Hypothalamus (tissue), 51 donors: ENCODE measurements at regions not wholly inside any gene's neighbourhood (a gene's known extent, or its start where the extent isn't known, plus 50 kb on each side); places are given as distances from the start of the nearest gene placed in this dataset.
"Not testable (repeated sequence)": the region's sequence is repeated elsewhere in the genome, so short reads cannot be mapped to it uniquely, and the experiment has no call there.

Source experiments
- DNase-seq, 51 donors: peaks; one replicate each; lab custom pipeline; 2025; lab: John Stamatoyannopoulos, UW

DNA sequence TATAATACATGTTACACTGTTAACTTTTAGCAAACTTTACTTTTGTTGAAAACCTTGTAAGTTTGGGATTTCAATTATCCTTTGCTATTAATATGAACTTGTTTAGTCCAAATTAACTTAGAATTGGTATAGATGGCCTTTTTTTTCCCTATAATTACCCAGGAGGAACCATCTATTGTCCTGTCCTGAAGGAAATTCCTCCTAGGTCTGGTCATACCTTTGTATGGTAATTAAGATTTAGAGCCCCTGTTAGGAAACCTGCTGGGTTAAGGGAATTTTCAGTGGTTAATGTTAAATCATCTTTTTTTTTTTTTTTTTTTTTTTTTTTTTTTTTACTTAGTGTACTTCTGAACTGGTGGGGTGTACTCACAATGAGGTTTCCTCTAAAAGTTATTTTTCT lies 2159.8 kb downstream of the TP53TG3F start:
- DNase-seq, result not testable (repeated sequence)

DNA sequence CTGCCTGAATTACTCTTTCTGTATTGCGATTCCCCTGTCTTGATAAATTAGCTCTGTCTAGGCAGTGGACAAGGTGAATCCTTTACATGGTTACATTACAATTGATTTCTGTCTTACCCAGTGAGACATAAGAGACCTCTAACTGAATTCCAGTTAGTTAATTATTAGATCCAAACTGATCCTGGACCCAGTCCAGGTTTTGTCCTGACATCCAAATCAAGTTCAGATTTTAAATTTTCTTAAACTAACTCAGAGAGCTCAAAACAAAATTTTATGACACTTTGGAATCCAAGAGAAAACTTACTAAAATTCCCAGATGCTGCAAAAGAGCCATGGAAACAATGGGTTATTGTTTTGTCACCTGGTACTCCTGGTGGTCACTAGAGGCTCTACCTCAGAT lies 2166.6 kb downstream of the TP53TG3F start:
- no peak for DNase-seq

DNA sequence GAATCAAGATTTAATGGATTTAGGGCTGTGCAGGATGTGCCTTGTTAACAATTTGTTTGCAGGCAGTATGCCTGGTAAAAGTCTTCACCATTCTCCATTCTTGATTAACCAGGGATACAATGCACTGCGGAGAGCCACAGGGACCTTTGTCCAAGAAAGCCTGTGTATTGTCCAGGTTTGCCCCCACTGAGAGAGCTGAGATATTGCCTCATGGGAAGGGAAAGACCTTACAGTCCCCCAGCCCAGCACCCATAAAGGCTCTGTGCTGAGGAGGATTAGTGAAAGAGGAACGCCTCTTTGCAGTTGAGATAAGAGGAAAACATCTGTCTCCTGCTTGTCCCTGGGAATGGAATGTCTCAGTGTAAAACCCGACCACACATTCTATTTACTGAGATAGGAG lies 2169.6 kb downstream of the TP53TG3F start:
- no peak for DNase-seq

DNA sequence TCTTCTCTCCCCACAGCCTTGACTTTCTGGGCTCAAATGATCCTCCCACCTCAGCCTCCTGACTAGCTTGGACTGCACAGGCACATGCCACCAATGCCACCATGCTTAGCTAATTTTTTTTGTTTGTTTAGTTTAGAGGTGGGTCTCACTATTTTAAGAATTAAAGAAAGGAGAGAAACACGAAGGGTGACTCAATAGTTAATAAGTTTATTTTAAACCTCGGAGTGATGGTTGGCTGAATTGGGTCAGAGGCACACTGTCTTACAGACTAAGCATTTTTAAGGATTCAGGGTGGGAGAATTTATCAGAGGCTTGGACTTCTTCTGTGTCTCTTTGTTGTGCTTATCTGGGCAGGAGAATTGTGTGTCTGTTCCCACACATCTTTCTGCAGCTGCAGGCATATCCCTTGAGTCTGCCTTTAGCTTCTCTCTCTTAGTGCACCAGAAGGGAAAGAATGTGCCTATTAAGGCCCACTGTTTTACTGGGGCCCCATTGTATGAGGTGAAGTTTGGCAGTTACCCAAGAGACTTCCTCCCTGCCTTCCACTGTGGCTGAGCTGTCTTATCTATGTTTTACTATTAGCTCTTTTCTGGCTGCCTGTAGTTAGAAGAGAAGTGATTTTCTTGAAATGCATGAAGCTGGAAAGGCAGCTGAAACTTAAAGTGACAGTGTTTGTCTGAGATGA lies 2172.0 kb downstream of the TP53TG3F start:
- no peak for DNase-seq

DNA sequence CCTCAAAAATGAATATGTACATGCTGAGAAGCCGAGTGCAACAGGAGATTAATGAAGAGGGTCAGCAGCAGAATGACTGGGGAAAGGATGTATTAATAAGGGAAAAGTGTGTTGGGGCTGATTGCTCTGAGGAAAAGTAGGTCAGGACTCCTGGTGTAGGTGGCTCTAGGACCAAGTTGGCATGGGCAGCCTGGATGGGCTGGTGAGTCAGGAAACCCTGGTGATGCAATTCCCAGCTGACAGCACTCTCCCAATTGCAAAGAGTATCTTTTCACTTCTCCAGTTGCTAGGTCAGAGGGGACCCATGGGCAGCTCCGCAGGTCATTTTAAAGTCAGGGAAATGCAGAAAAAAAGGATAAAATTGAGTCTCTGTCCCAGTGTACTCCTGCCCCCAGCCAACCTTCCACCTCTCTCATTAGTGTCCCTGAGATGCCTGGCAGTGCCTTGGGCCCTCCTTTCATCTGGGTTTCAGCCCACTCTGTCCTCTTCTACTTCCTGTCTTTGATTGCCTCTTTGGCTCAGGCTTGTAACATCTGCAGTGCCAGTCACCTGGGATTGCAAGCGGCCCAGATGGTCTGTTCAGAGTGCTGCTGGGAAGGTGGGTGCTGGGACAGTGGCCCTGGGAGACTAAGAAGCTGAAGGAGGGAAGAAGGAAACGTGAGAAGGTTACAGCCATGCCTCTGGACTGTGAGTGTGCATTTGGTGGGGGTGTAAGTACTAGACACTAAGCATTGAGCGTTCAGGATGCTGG lies 2177.2 kb downstream of the TP53TG3F start:
- no peak for DNase-seq

DNA sequence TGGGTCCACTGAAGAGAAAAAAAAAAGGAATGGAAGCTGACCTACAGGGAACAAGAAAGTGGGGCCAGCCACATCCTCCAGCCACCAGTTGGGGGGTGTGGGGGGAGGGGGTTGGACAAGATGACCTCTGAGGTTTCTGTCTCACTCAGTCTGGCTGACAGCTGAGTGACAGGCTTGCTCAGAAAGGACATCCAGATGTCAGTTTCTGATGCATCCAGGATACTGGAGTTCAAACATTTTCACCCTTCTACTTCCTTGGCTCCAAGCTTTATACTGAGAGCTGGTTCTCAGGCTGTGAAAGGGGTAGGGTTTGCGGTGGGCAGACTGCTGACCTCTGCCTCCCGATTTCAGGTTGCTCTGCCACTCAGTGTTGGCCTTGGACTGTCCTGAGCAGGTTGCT lies 2178.3 kb downstream of the TP53TG3F start:
- DNase-seq, result no peak

DNA sequence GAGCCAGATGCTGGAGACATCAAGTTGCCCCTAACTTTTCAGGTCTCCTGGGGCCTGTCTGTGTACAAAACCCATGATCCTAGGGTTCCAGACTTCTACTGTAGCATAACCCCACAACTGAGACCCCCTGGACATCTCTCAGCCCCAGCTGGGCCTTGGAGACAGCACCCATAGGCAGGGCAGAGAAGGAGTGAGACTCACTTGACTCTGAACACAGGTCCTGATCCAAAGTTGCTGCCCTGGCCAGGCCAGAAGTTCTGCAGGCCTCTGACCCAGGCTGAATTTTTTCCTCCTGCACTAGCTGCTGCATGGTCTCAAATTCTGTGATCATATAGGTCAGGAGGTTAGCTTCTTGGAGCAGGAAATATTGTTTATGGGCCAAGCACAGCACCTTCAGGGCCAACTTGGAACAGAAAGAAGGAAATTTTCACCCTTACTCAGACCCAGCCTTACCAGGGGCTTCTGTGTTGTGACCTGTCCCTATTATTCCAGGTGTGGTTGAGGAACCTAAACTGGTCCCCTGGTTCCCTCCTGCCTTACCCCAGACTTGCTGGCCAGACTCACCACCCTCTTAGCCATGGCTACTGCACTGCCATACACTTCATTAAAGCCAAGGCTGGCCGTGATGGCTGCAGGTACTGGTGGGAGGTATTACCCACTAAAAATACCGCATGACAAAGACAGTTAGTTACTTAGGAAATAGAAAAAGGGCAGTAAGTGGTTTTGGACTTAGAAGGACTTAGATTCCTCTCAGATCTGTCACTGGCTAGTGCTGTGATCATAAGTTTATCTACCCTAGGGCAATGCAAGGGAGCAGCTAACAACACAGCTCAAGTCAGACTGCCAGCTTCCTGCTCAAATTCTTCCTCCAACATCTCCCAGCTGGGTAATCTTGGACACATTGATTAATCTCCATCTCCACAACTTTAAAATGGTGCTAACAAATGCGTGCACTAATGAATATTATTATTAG lies 2180.1 kb downstream of the TP53TG3F start:
- DNase-seq, result no peak

DNA sequence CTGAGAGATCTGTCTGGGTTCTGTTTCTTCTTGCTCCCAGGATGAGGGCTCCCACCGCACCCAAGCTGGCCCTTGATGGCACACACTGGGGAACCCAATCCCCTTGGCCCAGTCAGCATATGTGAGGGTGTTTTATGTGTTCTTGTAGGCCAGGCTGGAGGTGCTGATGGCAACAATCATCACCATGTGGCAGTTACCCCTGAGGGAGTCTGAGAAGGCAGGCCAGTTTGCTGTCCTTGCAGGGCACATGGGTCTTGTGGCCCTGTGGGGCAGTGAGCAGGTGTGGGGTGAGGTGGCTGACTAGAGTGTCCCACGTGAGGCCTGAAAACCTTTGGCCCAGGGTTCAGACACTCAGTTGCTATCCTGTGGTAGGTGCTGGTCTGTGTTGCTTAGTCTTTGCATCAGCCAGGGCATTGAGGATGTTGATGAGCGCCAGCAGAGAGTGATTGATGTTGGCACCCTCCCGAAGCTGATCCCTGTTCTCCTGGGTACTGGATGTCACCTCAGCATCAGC lies 2183.0 kb downstream of the TP53TG3F start:
- DNase-seq, result no peak

DNA sequence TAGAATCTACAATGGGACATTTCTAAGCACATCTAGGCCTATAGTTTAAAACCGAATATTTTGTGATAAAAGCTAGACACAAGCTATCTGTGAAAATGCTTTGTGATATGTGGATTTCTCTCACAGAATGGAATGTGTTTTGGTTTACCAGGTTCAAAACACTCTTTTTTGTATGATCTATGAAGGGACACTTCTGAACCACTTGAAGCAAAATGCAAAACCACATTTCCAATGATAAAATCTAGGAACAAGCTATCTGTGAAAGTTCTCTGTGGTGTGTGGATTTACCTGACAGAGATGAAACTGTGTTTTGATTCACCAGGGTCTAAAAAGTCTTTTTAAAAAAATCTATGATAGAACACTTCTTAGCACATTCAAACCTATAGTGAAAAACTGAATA lies 2192.4 kb downstream of the TP53TG3F start:
- no peak for DNase-seq

DNA sequence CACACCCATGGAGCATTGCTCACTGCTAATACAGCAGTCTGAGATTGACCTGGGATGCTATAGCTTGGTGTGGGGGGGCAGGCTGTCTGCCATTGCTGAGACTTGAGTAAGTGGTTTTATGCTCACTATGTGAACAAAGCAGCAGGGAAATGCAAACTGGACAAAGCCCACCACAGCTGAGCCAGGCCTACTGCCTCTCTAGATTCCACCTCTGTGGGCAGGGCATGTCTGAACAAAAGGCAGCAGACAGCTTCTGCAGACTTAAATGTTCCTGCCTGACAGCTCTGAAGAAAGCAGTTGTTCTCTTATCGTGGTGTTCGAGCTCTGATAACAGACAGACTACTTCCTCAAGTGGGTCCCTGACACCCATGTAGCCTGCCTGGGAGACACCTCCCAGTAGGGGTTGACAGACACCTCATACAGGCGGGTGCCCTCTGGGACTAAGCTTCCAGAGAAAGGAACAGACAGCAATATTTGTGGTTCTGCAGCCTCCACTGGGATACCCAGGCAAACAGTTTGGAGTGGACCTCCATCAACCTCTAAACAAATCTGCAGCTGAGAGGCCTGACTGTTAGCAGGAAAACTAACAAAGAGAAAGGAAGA lies 2204.8 kb downstream of the TP53TG3F start:
- no peak for DNase-seq

DNA sequence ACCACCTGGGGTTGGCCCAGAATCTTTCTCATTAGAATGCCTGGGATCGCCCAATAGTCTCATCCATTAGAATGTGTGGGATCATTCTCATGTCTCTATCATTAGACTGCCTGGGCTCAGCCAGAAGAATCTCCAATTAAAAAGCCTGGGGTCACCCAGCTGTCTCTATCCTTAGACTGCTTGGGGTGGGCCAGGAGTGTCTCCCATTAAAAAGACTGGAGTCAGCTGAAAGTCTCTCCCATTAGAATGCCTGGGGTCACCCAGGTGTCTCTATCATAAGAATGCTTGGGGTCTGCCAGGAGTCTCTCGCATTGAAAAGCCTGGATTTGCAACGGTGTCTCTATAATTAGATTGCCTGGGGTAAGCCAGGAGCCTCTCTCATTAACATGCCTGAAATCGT lies 2225.7 kb downstream of the TP53TG3F start:
- DNase-seq, result no peak

DNA sequence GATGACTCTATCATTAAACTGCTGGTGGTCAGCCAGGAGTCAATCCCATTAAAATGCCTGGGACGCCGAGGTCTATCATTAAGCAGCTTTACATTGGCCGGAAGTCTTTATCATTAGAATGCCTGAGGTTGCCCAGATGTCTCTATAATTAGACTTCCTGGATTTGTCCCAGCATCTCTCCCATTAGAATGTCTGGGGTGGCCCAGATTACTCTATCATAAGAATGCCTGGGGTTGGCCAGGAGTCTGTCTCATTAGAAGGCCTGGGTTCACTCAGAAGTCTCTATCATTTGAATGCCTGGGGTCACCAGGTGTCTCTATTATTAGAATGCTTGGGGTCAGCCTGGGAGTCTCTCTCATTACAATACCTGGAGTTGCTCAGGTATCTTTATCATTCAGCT lies 2227.2 kb downstream of the TP53TG3F start:
- no peak for DNase-seq

DNA sequence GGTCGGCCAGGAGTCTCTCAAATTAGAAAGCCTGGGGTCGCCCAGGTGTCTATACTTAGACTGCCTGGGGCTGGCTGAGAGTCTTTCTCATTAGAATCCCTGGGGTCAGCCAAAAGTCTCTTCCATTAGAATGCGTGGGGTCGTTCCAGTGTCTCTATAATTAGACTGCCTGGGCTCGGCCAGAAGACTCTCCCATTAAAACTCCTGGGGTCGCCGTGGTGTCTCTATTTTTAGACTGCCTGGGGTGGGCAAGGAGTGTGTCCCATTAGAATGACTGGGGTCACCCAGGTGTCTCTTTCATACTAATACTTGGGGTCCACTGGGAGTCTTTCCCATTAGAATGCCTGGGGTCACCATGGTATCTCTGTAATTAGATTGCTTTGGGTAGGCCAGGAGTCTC lies 2227.7 kb downstream of the TP53TG3F start:
- DNase-seq, result no peak

DNA sequence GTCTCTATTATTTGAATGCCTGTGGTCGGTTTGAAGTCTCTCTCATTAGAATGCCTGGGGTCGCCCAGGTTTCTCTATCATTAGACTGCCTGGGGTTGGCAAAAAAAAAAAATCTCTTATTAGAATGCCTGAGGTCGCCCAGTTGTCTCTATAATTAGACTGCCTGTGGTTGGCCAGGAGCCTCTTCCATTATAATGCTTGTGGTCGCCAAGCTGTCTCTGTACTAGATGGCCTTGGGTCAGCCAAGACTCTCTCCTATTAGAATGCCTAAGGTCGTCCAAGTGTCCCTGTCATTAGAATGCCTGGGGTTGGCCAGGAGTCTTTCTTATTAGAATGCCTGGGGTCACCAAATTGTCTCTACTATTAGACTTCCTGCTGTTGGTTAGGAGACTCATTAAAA lies 2228.4 kb downstream of the TP53TG3F start:
- DNase-seq, result no peak

DNA sequence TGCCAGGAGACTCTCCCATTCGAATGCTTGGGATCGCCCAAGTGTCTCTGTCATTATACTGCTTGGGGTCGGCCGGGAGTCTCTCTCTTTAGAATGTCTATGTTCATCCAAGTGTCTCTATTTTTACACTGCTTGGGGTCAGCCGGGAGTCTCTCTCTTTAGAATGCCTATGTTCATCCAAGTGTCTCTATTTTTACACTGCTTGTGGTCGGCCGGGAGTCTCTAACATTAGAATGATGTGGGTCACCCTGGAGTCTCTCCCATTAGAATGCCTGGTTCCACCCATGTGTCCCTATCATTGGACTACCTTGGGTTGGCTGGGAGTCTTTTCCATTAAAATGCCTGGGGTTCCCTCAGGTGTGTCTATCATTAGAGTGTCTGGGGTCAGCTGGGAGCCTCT lies 2230.4 kb downstream of the TP53TG3F start:
- no peak for DNase-seq

DNA sequence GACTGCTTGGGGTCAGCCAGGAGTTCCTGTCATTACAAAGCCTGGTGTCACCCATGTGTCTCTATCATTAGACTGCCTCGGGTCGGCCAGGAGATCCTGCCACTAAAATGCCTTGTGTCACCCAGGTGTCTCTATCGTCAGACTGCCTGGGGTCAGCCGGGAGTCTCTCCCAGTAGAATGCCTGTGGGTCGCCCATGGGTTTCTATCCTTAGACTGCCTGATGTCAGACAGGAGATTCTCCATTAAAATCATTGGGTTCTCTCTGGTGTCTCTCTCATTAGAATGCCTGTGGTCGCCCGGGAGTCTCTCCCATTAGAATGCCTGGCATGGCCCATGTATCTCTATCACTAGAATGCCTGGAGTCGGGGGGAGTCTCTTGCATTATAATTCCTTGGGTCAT lies 2231.0 kb downstream of the TP53TG3F start:
- no peak for DNase-seq

DNA sequence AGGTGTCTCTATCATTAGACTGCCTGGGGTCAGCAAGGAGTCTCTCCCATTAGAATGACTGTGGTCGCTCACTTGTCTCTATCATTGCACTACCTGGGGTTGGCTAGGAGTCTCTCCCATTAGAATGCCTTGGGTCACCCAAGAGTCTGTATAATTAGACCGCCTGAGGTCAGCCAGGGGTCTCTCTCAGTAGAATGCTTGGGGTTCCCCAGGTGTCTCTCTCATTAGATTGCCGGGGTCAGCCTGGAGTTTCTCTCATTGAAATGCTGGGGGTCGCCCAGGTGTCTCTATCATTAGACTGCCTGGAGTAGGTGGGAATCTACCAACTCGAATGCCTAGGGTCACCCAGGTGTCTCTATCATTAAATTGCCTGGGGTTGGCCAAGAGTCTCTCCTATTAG lies 2231.6 kb downstream of the TP53TG3F start:
- DNase-seq, result peak in 1 of 51 donors; percentile 0

DNA sequence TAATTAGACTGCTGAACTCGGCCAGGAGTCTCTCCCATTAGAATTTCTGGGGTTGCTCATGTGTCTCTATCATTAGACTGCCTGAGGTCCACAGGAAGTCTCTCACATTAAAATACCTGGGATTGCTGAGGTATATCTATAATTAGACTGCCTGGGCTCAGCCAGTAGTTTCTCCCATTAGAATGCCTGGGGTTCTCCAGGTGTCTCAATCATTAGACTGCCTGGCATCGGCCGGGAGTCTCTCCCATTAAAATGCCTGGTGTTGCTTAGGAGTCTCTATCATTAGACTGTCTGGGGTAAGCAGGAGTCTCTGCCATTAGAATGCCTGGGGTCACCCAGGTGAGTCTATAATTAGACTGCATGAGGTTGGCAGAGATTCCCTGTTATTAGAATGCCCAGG lies 2233.4 kb downstream of the TP53TG3F start:
- no peak for DNase-seq

DNA sequence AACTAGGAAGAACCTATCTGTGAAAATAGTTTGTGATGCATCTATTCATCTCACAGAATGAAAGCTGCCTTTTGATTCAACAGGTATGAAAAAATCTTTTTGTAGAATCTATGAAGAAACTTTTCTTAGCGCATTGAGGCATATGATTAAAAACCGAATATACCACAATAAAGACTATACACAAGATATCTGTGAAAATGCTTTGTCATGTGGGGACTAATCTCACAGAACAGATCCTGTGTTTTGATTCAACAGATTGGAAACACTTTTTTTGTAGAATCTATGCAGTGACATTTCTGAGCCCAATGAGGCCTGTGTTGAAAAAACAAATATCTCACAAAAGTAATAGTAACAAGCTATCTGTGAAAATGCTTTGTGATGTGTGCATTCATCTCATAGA lies 2247.5 kb downstream of the TP53TG3F start:
- DNase-seq, result no peak

DNA sequence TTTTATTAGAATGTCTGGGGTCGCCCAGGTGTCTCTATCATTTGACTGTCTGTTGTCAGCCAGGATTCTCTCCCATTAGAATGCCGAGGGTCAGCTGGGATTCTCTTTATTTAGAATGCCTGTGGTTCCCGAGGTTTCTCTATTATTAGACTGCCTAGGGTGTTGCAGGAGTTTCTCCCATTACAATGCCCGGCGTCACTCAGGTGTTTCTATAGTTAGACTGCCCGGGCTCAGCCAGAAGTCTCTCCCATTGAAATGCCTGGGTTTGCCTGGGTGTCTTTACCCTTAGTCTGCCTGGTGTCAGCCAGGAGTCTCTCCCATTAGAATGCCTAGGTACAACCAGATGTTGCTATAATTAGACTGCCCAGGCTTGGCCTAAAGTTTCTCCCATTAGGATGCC lies 2252.0 kb downstream of the TP53TG3F start:
- no peak for DNase-seq

DNA sequence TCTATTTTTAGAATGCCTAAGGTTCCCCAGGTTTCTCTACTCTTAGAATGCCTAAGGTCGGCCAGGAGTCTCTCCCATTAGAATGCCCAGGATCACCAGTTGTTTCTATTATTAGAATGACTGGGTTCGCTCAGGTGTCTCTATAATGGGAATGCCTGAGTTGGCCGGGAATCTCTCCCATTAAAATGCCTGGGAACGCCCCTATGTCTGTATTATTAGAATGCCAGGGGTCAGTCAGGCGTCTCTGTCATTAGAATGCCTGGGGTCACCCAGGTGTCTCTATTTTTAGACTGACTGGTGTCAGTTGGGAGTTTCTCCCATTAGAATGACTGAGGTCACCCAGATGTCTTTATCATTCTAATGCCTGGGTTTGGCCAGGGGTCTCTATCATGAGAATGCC lies 2252.5 kb downstream of the TP53TG3F start:
- no peak for DNase-seq
